ENCODE measurements at regions not wholly inside any gene's neighbourhood (a gene's known extent, or its start where the extent isn't known, plus 50 kb on each side); places are given as distances from the start of the nearest gene placed in this dataset.
"Not testable (repeated sequence)": the region's sequence is repeated elsewhere in the genome, so short reads cannot be mapped to it uniquely, and the experiment has no call there.

DNA sequence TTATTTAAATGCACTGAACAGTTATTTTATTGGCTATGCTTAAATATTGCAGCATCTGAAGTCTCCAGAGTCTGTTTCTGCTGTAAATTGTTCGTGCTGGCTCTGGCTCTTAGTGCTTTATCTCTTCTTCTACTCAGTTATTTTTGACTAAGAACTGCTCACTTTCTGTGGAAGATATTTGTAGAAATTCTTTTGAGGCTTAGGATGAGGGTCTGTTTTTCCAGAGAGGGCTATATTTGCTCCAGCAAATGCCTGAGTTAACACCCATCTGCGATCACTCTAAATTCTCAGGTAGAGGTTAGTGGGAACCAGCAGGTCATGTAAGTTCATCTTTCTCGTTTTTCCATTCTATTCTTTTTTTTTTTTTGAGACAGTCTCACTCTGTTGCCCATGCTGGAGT is 71.1 kb downstream of the ARL6IP4 start:
- no peak for TF ChIP-seq CTCF (IDR thresholded peaks at IDR 0.05; ENCODE audit: unreplicated experiment)
- no peak overlapping the region for H3K27ac Mint-ChIP-seq (ENCODE audit: unreplicated experiment)
- peaks cover 4% of the 10 kb centered on the region for H3K27me3 Mint-ChIP-seq (ENCODE audit: unreplicated experiment)
- no peak for DNase-seq (ENCODE audit: low spot score)
- no peaks in the 10 kb centered on the region for H3K9me3 Mint-ChIP-seq (ENCODE audit: unreplicated experiment)
- no peaks in the 10 kb centered on the region for H3K4me1 Mint-ChIP-seq (ENCODE audit: unreplicated experiment)
- no peak overlapping the region for H3K4me3 Mint-ChIP-seq (ENCODE audit: unreplicated experiment)
- peaks cover 3% of the 10 kb centered on the region for H3K36me3 Mint-ChIP-seq (ENCODE audit: low read depth, unreplicated experiment)

- Mint-ChIP-seq H3K36me3 (ENCODE audit: low read depth, unreplicated experiment) (peaks cover 3% of the 10 kb centered on the region), H3K27me3 (ENCODE audit: unreplicated experiment) (peaks cover 6% of the 10 kb centered on the region), H3K9me3 (ENCODE audit: unreplicated experiment) (no peaks in the 10 kb centered on the region), H3K4me3 (ENCODE audit: unreplicated experiment) (no peak overlapping the region), H3K27ac (ENCODE audit: unreplicated experiment) (no peak overlapping the region), H3K4me1 (ENCODE audit: unreplicated experiment) (no peaks in the 10 kb centered on the region)
- no peak for DNase-seq (ENCODE audit: low spot score)
- no peak for TF ChIP-seq CTCF (IDR thresholded peaks at IDR 0.05; ENCODE audit: unreplicated experiment)
Measured at GRCh38 chr12:123050913-123051312, 70.4 kb downstream of the ARL6IP4 start.

DNA sequence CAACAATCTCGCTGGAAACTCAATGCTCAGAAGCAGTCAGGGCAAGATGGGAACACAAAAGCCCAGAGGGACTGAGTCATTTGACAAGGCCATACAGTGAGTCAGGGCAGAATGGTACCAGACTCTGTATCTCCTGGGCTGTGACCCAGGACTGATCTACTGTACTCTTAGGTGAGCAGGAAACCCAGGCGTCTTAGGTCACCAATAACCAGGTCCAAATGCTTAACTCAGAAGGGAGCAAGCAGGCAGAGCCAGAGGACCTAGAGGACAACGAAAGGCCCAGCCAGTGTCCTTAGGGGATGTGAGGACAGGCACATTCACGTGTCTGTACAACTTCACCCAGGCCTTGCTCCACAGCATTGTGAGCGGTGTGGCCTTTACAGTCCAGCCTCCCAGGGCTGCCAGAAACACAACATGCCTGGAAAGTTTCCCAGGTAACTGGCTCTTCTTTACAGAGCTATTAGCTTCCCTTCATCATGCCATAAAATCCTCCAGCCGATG is 69.9 kb downstream of the ARL6IP4 start:
- DNase-seq (ENCODE audit: low spot score), result no peak

DNA sequence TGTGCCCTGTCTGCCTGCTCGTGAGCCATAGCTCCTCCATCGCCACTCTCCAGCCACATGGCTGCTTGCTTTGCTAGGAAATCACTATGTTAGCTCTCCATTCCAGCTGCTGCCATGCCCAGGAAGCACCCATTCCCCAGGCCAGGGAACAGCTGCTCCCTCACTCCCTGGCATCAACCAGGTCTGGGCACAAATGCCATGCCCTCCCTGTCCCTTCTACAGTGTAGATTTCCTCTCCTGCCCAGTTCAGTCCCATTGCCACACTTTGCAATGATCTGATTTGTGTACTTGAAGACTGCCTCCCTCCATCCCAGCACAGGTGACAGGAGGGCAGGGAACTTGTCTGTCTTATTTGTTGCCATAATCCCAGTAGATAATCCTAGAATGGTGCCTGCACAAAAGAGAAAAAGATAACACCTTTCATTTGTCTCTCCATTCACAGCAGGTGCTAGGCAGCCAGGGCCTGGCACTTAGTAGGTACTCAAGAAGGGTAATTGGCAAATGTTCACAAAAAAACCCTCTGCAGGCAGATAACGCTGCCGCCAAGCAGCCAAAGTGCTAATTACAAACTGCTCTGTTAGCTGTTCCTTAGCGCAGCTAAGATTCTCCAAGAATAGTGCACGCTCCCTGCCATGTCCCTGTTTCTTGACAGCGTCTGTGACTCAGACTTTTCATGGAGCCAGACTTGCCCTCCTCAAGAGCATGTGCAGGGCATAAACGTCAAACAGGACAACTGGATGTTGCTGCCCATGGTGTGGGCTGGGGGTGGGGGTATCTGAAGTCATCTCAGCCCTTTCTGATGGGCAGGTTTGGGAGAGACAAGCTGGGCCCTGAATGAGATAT is 69.1 kb downstream of the ARL6IP4 start:
- no peak overlapping the region for H3K27ac Mint-ChIP-seq (ENCODE audit: unreplicated experiment)
- TF ChIP-seq CTCF (IDR thresholded peaks at IDR 0.05; ENCODE audit: unreplicated experiment), result no peak
- no peak overlapping the region for H3K4me3 Mint-ChIP-seq (ENCODE audit: unreplicated experiment)
- peaks cover 8% of the 10 kb centered on the region for H3K36me3 Mint-ChIP-seq (ENCODE audit: low read depth, unreplicated experiment)
- no peaks in the 10 kb centered on the region for H3K9me3 Mint-ChIP-seq (ENCODE audit: unreplicated experiment)
- H3K27me3 Mint-ChIP-seq (ENCODE audit: unreplicated experiment), result peaks cover 7% of the 10 kb centered on the region
- no peaks in the 10 kb centered on the region for H3K4me1 Mint-ChIP-seq (ENCODE audit: unreplicated experiment)
- no peak for DNase-seq (ENCODE audit: low spot score)

More for the DNA sequence above, 69.9 kb downstream of the ARL6IP4 start:
- H3K4me1 Mint-ChIP-seq (ENCODE audit: unreplicated experiment), result no peaks in the 10 kb centered on the region
- H3K27ac Mint-ChIP-seq (ENCODE audit: unreplicated experiment), result no peak overlapping the region
- TF ChIP-seq CTCF (IDR thresholded peaks at IDR 0.05; ENCODE audit: unreplicated experiment), result no peak
- H3K36me3 Mint-ChIP-seq (ENCODE audit: low read depth, unreplicated experiment), result peaks cover 3% of the 10 kb centered on the region
- H3K27me3 Mint-ChIP-seq (ENCODE audit: unreplicated experiment), result peaks cover 3% of the 10 kb centered on the region
- no peaks in the 10 kb centered on the region for H3K9me3 Mint-ChIP-seq (ENCODE audit: unreplicated experiment)
- no peak overlapping the region for H3K4me3 Mint-ChIP-seq (ENCODE audit: unreplicated experiment)

DNA sequence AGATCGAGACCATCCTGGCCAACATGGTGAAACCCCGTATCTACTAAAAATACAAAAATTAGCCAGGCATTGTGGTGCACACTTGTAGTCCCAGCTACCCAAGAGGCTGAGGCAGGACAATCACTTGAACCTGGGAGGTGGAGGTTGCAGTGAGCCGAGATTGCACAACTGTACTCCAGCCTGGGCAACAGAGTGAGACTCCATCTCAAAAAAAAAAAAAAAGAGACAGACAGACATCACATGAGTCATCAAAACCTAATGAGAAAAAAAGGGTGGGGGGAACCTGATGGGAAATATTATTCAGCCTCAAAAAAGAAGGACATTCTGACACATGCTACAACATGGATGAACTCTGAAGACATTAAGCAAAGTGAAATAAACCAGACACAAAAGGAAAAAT is 67.4 kb downstream of the ARL6IP4 start:
- not testable (repeated sequence) for H3K27me3 Mint-ChIP-seq (ENCODE audit: unreplicated experiment); DNase-seq (ENCODE audit: low spot score); H3K4me1 Mint-ChIP-seq (ENCODE audit: unreplicated experiment); H3K4me3 Mint-ChIP-seq (ENCODE audit: unreplicated experiment); H3K27ac Mint-ChIP-seq (ENCODE audit: unreplicated experiment); H3K9me3 Mint-ChIP-seq (ENCODE audit: unreplicated experiment); H3K36me3 Mint-ChIP-seq (ENCODE audit: low read depth, unreplicated experiment)

All from endothelial cell (in vitro differentiated cells).